ENCODE measurements at regions not wholly inside any gene's neighbourhood (a gene's known extent, or its start where the extent isn't known, plus 50 kb on each side); places are given as distances from the start of the nearest gene placed in this dataset.
A peak's percentile ranks its signal among the peaks of the same experiment; 100 is the strongest.

DNA sequence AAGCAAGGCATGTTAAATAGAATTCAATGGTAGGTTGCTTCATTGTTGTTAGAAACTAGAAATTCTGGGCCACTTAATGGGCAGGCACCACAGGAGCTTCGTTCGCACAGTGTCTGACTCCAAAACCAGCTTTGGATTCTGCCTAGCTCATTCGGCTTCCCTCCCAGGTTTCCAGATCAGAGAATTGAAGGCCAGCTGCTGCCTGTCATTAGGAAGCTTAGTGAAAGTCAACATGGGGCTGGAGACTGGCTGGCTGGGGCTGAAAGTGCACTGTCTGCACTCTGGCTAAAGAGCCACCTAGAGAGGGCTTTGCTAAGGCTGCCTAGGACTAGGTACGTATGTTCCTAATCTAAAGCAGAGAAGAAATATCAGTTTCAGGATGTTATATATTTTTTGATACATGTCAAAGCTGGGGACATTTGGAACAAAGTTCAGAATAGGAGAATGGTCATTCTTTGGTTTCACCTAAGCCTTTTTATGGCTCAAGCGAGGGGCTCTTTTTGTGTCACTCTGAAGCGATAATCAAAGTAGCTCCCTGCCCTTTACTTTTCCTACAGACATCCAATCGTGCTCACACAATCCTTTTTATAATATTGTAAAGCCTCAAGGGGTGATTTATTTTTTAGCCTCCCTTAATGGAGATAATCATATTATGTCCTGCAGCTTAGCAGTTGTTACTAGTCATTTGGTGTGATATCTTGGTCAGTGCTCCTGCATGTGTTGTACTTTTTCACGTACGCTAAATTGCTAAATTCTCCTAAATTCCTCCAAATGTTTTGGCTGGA, 238.5 kb upstream of the NAV3 start:
- H3K4me3 ChIP-seq (ENCODE audit: insufficient read depth, low read length): no peak overlapping the region
- H3K36me3 ChIP-seq (ENCODE audit: insufficient read depth, low read length): no peaks in the 10 kb centered on the region
- H3K4me1 ChIP-seq (ENCODE audit: insufficient read depth, low read length): no peaks in the 10 kb centered on the region
- no peaks in the 10 kb centered on the region for H3K79me2 ChIP-seq (ENCODE audit: insufficient read depth, low read length)
- H4K20me1 ChIP-seq (ENCODE audit: insufficient read depth, low read length): no peaks in the 10 kb centered on the region
- H3K27me3 ChIP-seq (ENCODE audit: insufficient read depth, low read length): no peaks in the 10 kb centered on the region
- no peak overlapping the region for H3K4me2 ChIP-seq (ENCODE audit: insufficient read depth, low read length)
- no peak overlapping the region for H3K27ac ChIP-seq (ENCODE audit: low read depth, low read length)
- no peak overlapping the region for H2AFZ ChIP-seq (ENCODE audit: low read length)
- DNase-seq (ENCODE audit: insufficient read length, low spot score, missing footprints): no peak
- H3K9me3 ChIP-seq (ENCODE audit: low read depth, low read length): no peaks in the 10 kb centered on the region
- TF ChIP-seq, protein P1, sequence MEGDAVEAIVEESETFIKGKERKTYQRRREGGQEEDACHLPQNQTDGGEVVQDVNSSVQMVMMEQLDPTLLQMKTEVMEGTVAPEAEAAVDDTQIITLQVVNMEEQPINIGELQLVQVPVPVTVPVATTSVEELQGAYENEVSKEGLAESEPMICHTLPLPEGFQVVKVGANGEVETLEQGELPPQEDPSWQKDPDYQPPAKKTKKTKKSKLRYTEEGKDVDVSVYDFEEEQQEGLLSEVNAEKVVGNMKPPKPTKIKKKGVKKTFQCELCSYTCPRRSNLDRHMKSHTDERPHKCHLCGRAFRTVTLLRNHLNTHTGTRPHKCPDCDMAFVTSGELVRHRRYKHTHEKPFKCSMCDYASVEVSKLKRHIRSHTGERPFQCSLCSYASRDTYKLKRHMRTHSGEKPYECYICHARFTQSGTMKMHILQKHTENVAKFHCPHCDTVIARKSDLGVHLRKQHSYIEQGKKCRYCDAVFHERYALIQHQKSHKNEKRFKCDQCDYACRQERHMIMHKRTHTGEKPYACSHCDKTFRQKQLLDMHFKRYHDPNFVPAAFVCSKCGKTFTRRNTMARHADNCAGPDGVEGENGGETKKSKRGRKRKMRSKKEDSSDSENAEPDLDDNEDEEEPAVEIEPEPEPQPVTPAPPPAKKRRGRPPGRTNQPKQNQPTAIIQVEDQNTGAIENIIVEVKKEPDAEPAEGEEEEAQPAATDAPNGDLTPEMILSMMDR (IDR thresholded peaks at IDR 0.05; ENCODE audit: extremely low read depth, low read depth, low read length): no peak

DNA sequence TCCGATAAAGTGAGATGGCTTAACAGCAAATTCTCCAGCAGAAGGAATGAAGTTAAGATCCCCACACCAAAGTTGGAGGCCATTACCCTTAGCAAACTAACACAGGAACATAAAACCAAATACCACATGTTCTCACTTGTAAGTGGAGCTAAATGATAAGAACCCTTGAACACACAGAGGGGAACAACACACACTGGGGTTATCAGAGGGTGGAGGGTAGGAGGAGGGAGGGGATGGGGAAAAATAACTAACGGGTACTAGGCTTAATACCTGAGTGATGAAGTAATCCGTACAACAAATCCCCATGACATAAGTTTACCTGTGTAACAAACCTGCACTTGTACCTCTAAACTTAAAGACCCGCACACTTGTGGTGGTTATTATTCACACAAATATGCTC, 240.4 kb upstream of the NAV3 start:
- Histone ChIP-seq H3K27me3 (ENCODE audit: insufficient read depth, low read length) (no peaks in the 10 kb centered on the region), H2AFZ (ENCODE audit: low read length) (no peak overlapping the region), H3K9me3 (ENCODE audit: low read depth, low read length) (no peaks in the 10 kb centered on the region), H3K4me1 (ENCODE audit: insufficient read depth, low read length) (no peaks in the 10 kb centered on the region), H3K36me3 (ENCODE audit: insufficient read depth, low read length) (no peaks in the 10 kb centered on the region), H4K20me1 (ENCODE audit: insufficient read depth, low read length) (no peaks in the 10 kb centered on the region), H3K4me2 (ENCODE audit: insufficient read depth, low read length) (no peak overlapping the region), H3K27ac (ENCODE audit: low read depth, low read length) (no peak overlapping the region), H3K4me3 (ENCODE audit: insufficient read depth, low read length) (no peak overlapping the region), H3K79me2 (ENCODE audit: insufficient read depth, low read length) (no peaks in the 10 kb centered on the region)
- no peak for DNase-seq (ENCODE audit: insufficient read length, low spot score, missing footprints)
- TF ChIP-seq, protein P1 (IDR thresholded peaks at IDR 0.05; ENCODE audit: extremely low read depth, low read depth, low read length): no peak

DNA sequence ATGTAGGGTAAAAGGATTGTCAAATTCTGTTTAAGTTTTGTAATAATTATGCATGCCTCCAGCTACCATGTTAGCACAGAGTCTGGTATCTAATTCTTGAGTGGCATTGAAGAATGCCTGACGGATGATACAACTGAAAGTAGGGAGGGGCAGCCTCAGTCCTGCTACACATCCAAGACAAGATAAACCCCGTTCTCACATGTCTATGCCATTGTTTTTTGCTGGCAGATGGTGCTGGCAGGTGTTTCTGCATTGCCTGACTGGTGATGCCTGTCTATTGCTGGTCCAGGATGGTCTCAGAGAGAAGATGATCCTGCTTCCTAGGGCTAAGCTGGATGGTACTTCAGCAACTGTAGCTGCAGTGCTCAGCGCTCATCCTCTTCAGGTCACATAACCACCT, 245.8 kb upstream of the NAV3 start:
- Histone ChIP-seq H3K27me3 (ENCODE audit: insufficient read depth, low read length) (no peaks in the 10 kb centered on the region), H3K36me3 (ENCODE audit: insufficient read depth, low read length) (no peaks in the 10 kb centered on the region), H3K79me2 (ENCODE audit: insufficient read depth, low read length) (no peaks in the 10 kb centered on the region), H4K20me1 (ENCODE audit: insufficient read depth, low read length) (no peaks in the 10 kb centered on the region), H2AFZ (ENCODE audit: low read length) (no peak overlapping the region), H3K4me2 (ENCODE audit: insufficient read depth, low read length) (no peak overlapping the region), H3K27ac (ENCODE audit: low read depth, low read length) (no peak overlapping the region), H3K4me1 (ENCODE audit: insufficient read depth, low read length) (no peaks in the 10 kb centered on the region), H3K4me3 (ENCODE audit: insufficient read depth, low read length) (no peak overlapping the region), H3K9me3 (ENCODE audit: low read depth, low read length) (no peaks in the 10 kb centered on the region)
- TF ChIP-seq, protein P1 (IDR thresholded peaks at IDR 0.05; ENCODE audit: extremely low read depth, low read depth, low read length): no peak
- no peak for DNase-seq (ENCODE audit: insufficient read length, low spot score, missing footprints)

DNA sequence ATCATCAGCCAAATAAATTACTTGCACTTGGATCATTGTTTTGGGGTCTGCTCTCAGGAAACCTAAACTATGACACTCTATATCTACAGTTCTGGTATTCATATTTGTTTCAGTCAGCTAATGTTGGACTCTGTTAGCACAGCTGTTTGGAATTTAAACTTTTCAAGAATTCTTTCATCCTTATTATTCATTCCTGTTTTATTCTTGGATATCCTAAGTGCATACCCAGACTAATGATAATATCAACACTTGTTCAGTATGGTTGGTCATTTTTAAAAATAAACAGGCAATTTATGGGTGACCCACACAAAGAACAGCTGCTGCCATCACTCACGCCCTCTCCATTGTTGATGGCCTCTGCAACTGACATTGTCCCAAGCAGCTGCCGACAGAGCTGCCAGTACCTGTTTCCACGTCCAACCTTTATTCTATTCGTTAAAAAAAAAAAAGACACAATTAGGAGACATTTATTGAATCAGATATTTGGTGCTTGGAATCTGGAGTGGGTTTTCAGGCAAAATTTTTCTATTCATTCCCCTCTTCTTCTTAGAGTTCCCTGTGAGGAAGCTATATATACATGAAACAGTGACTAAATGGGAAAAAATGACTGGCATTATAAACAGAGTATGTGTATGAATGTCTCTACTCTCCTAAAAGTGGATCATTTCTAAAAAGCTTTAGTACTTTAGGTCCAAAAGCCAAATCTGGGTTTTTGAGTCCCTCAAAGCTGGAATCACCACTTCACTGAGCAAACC, 252.1 kb upstream of the NAV3 start:
- Histone ChIP-seq H4K20me1 (ENCODE audit: insufficient read depth, low read length) (no peaks in the 10 kb centered on the region), H3K4me3 (ENCODE audit: insufficient read depth, low read length) (no peak overlapping the region), H3K36me3 (ENCODE audit: insufficient read depth, low read length) (no peaks in the 10 kb centered on the region), H3K4me1 (ENCODE audit: insufficient read depth, low read length) (peaks cover 12% of the 10 kb centered on the region), H2AFZ (ENCODE audit: low read length) (no peak overlapping the region), H3K9me3 (ENCODE audit: low read depth, low read length) (no peaks in the 10 kb centered on the region), H3K27ac (ENCODE audit: low read depth, low read length) (peak overlapping the region; percentile 5), H3K4me2 (ENCODE audit: insufficient read depth, low read length) (peak overlapping the region; percentile 49), H3K79me2 (ENCODE audit: insufficient read depth, low read length) (no peaks in the 10 kb centered on the region), H3K27me3 (ENCODE audit: insufficient read depth, low read length) (no peaks in the 10 kb centered on the region)
- TF ChIP-seq, protein P1 (IDR thresholded peaks at IDR 0.05; ENCODE audit: extremely low read depth, low read depth, low read length): no peak
- no peak for DNase-seq (ENCODE audit: insufficient read length, low spot score, missing footprints)

Measured in osteoblast (primary cell).